Suprapubic skin (tissue), 4 donors: ENCODE measurements at regions not wholly inside any gene's neighbourhood (a gene's known extent, or its start where the extent isn't known, plus 50 kb on each side); places are given as distances from the start of the nearest gene placed in this dataset.

ENCODE experiments used
- DNase-seq, 2 donors: peaks; one replicate each; pipeline ENCODE4 v3.0.0-alpha.2; 2019; ENCODE audit warnings: low spot score in 2 of 2
- H3K27ac ChIP-seq: fragments of 200-600 bp; sonication (generic); one replicate; pipeline ENCODE4 v1.5.1; 2019
- H3K27me3 ChIP-seq: fragments of 200-600 bp; sonication (generic); one replicate; pipeline ENCODE4 v1.5.1; 2019
- H3K36me3 ChIP-seq: fragments of 200-600 bp; sonication (generic); one replicate; pipeline ENCODE4 v1.5.1; 2019
- H3K4me1 ChIP-seq: fragments of 200-600 bp; sonication (generic); one replicate; pipeline ENCODE4 v1.5.1; 2019
- H3K4me3 ChIP-seq: fragments of 200-600 bp; sonication (generic); one replicate; pipeline ENCODE4 v1.5.1; 2019; ENCODE audit warnings: mild to moderate bottlenecking
- H3K9me3 ChIP-seq: fragments of 200-600 bp; sonication (generic); one replicate; pipeline ENCODE4 v1.5.1; 2019
- EP300 ChIP-seq: sonication (generic); formaldehyde crosslinking; IDR thresholded peaks from one replicate; pipeline ENCODE4 v1.6.1; 2017; ENCODE audit warnings: antibody characterized with exemption
- POLR2A ChIP-seq, 2 donors: fragments of 450-650 bp; IDR thresholded peaks; one replicate each; pipeline ENCODE4 v1.6.1; 2017; ENCODE audit warnings: antibody characterized with exemption in 2 of 2, mild to moderate bottlenecking in 2 of 2, moderate library complexity in 2 of 2
- POLR2AphosphoS5 ChIP-seq, 3 donors: sonication (generic); formaldehyde crosslinking; IDR thresholded peaks; one replicate each; pipeline ENCODE4 v1.6.1; 2017; ENCODE audit warnings: antibody characterized with exemption in 3 of 3
- whole genome bisulfite sequencing: methylation state at CpG from one replicate; pipeline ENCODE4 v1.1.5; 2018; 5-methylcytosine and 5-hydroxymethylcytosine counted together
- TF ChIP-seq, protein P1 (sequence below), 2 donors: fragments of 200-600 bp in 1 of 2; fragments of 450-650 bp in 1 of 2; sonication (generic) in 1 of 2; IDR thresholded peaks; one replicate each; pipeline ENCODE4 v1.5.1; 2016 to 2019; ENCODE audit warnings: antibody characterized with exemption in 2 of 2, mild to moderate bottlenecking in 1 of 2, moderate library complexity in 1 of 2

DNA sequence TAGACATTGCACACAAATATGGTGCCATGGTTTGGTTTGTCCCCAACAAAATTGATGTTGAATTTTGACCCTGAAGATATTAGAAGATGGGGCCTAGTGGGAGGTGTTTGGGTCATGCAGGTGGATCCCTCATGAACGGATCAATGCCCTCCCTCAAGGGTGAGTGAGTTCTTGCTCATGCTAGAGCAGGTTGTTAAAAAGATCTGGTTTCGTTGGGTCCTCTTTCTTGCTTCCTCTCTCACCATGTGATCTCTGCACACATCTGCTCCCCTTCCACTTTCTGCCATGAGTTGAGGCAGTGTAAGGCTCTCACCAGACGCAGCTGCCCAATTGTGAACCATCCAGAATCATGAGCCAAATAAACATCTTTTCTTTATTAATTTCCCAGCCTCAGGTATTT, 87.8 kb upstream of the MDFIC2 start:
- Histone ChIP-seq H3K9me3 (no peaks in the 10 kb centered on the region), H3K4me1 (no peaks in the 10 kb centered on the region), H3K27ac (no peak overlapping the region), H3K27me3 (no peaks in the 10 kb centered on the region), H3K36me3 (no peaks in the 10 kb centered on the region), H3K4me3 (no peak overlapping the region)
- DNase-seq, result no peak
- no peak for TF ChIP-seq POLR2A (IDR thresholded peaks at IDR 0.05)
- TF ChIP-seq POLR2AphosphoS5 (IDR thresholded peaks at IDR 0.05), result no peak
- TF ChIP-seq, protein P1, sequence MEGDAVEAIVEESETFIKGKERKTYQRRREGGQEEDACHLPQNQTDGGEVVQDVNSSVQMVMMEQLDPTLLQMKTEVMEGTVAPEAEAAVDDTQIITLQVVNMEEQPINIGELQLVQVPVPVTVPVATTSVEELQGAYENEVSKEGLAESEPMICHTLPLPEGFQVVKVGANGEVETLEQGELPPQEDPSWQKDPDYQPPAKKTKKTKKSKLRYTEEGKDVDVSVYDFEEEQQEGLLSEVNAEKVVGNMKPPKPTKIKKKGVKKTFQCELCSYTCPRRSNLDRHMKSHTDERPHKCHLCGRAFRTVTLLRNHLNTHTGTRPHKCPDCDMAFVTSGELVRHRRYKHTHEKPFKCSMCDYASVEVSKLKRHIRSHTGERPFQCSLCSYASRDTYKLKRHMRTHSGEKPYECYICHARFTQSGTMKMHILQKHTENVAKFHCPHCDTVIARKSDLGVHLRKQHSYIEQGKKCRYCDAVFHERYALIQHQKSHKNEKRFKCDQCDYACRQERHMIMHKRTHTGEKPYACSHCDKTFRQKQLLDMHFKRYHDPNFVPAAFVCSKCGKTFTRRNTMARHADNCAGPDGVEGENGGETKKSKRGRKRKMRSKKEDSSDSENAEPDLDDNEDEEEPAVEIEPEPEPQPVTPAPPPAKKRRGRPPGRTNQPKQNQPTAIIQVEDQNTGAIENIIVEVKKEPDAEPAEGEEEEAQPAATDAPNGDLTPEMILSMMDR (IDR thresholded peaks at IDR 0.05), result no peak
- TF ChIP-seq EP300, result no peak
- 70% methylated on average over 3 of the region's 3 CpGs for WGBS

- H3K9me3 ChIP-seq, result no peaks in the 10 kb centered on the region
- H3K36me3 ChIP-seq, result no peaks in the 10 kb centered on the region
- H3K4me3 ChIP-seq, result no peak overlapping the region
- no peak for TF ChIP-seq EP300
- TF ChIP-seq, protein P1 (IDR thresholded peaks at IDR 0.05), result no peak
- TF ChIP-seq POLR2A (IDR thresholded peaks at IDR 0.05), result no peak
- TF ChIP-seq POLR2AphosphoS5 (IDR thresholded peaks at IDR 0.05), result no peak
- no peak for DNase-seq
- H3K4me1 ChIP-seq, result no peaks in the 10 kb centered on the region
- H3K27ac ChIP-seq, result no peak overlapping the region
- no peaks in the 10 kb centered on the region for H3K27me3 ChIP-seq
- WGBS, result 91% methylated on average over 11 of the region's 11 CpGs
Observed at GRCh38 chr3:70393881-70394612, 81.6 kb upstream of the MDFIC2 start.

DNA sequence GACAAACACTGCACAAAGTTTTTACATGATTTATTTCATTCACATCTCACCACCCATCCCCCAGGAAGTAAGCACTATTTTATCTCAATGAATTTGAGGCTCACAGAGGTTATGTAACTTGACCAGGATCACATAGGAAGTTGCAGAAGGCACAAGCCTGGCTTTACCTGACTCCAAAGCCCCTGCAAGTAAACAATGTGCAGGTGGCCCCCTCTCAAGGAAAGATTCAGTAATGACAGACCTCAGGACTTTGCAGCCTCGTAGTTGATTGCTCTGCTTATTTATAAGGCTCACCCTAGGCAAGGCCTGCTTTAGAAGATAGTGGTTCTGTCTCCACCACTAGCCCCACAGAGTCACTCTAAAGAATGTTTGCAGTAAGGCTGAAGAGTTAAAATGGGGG, 79.8 kb upstream of the MDFIC2 start:
- H3K4me1 ChIP-seq, result no peaks in the 10 kb centered on the region
- no peak overlapping the region for H3K27ac ChIP-seq
- no peak for TF ChIP-seq EP300
- no peak for TF ChIP-seq POLR2A (IDR thresholded peaks at IDR 0.05)
- no peak for TF ChIP-seq POLR2AphosphoS5 (IDR thresholded peaks at IDR 0.05)
- TF ChIP-seq, protein P1 (IDR thresholded peaks at IDR 0.05), result no peak
- H3K4me3 ChIP-seq, result no peak overlapping the region
- H3K27me3 ChIP-seq, result no peaks in the 10 kb centered on the region
- no peaks in the 10 kb centered on the region for H3K9me3 ChIP-seq
- H3K36me3 ChIP-seq, result no peaks in the 10 kb centered on the region
- 73% methylated on average over 1 of the region's 1 CpG for WGBS
- no peak for DNase-seq

- no peak for DNase-seq
- Histone ChIP-seq H3K27me3 (no peaks in the 10 kb centered on the region), H3K4me1 (peaks cover 9% of the 10 kb centered on the region), H3K4me3 (no peak overlapping the region), H3K36me3 (no peaks in the 10 kb centered on the region), H3K9me3 (no peaks in the 10 kb centered on the region), H3K27ac (no peak overlapping the region)
- no peak for TF ChIP-seq POLR2A (IDR thresholded peaks at IDR 0.05)
- TF ChIP-seq, protein P1 (IDR thresholded peaks at IDR 0.05), result no peak
- TF ChIP-seq EP300, result no peak
- TF ChIP-seq POLR2AphosphoS5 (IDR thresholded peaks at IDR 0.05), result no peak
- 79% methylated on average over 3 of the region's 3 CpGs for WGBS
Observed at GRCh38 chr3:70387889-70388288, 75.5 kb upstream of the MDFIC2 start.

DNA sequence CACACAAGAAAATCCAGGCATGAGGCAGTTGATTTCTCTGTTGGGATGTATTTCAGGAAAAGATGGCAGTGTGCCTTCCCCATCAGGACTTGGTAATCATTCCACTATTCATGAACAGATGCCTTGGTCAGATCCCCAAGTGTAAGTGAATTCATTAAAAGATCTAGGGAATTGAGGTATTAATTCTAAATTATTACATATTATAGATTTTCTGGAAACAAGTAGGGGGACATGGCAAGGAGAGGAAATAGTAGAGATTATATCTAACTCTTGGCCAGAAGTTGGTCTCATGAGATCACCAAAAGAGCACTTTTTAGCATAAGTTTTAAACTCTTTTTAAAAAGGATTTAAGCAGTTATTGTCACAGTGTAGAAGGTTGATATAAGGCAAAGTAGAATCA, 74.4 kb upstream of the MDFIC2 start:
- Histone ChIP-seq H3K9me3 (no peaks in the 10 kb centered on the region), H3K36me3 (no peaks in the 10 kb centered on the region)

More for the DNA sequence above, 74.4 kb upstream of the MDFIC2 start:
- Histone ChIP-seq H3K27me3 (no peaks in the 10 kb centered on the region), H3K4me3 (no peak overlapping the region), H3K27ac (no peak overlapping the region), H3K4me1 (peaks cover 9% of the 10 kb centered on the region)
- TF ChIP-seq EP300 (no peak), POLR2A (IDR thresholded peaks at IDR 0.05) (no peak), POLR2AphosphoS5 (IDR thresholded peaks at IDR 0.05) (no peak)
- TF ChIP-seq, protein P1 (IDR thresholded peaks at IDR 0.05), result no peak
- DNase-seq, result no peak
